UCSD-AML1 (cell line): ENCODE measurements at regions not wholly inside any gene's neighbourhood (a gene's known extent, or its start where the extent isn't known, plus 50 kb on each side); places are given as distances from the start of the nearest gene placed in this dataset.
"Not testable (repeated sequence)": the region's sequence is repeated elsewhere in the genome, so short reads cannot be mapped to it uniquely, and the experiment has no call there.

Experiments used
- DNase-seq: peaks from one replicate; lab custom pipeline; 2025; ENCODE audit not compliant: unreplicated experiment; lab: John Stamatoyannopoulos, UW

GRCh38 chr3:69688400-69688799, 50.9 kb upstream of the MITF start:
- DNase-seq = no peak

- DNase-seq = no peak
Measured at GRCh38 chr3:69687641-69688040, 51.6 kb upstream of the MITF start.

- no peak for DNase-seq
Measured at GRCh38 chr3:69686056-69686455, 53.2 kb upstream of the MITF start.

GRCh38 chr3:69684309-69684961, 54.8 kb upstream of the MITF start:
- DNase-seq = no peak

- DNase-seq = no peak
Measured at GRCh38 chr3:69683082-69683806, 56.0 kb upstream of the MITF start.

- DNase-seq = not testable (repeated sequence)
Measured at GRCh38 chr3:69677456-69677855, 61.8 kb upstream of the MITF start.

- DNase-seq = no peak
Measured at GRCh38 chr3:69675786-69676530, 63.3 kb upstream of the MITF start.

GRCh38 chr3:69674752-69675151, 64.5 kb upstream of the MITF start:
- DNase-seq = no peak

- no peak for DNase-seq
Measured at GRCh38 chr3:69671082-69671952, 67.9 kb upstream of the MITF start.

- DNase-seq = no peak
Measured at GRCh38 chr3:69669070-69669469, 70.2 kb upstream of the MITF start.

- no peak for DNase-seq
Measured at GRCh38 chr3:69665026-69665737, 74.1 kb upstream of the MITF start.

GRCh38 chr3:69660631-69661030, 78.6 kb upstream of the MITF start:
- DNase-seq = no peak

- no peak for DNase-seq
Measured at GRCh38 chr3:69659180-69659910, 79.9 kb upstream of the MITF start.

- no peak for DNase-seq
Measured at GRCh38 chr3:69658514-69659140, 80.6 kb upstream of the MITF start.

- DNase-seq = not testable (repeated sequence)
Measured at GRCh38 chr3:69657030-69657429, 82.2 kb upstream of the MITF start.

GRCh38 chr3:69651765-69652164, 87.5 kb upstream of the MITF start:
- no peak for DNase-seq

GRCh38 chr3:69650066-69650419, 89.2 kb upstream of the MITF start:
- no peak for DNase-seq

- no peak for DNase-seq
Measured at GRCh38 chr3:69649120-69650065, 89.9 kb upstream of the MITF start.
